ENCODE measurements at regions not wholly inside any gene's neighbourhood (a gene's known extent, or its start where the extent isn't known, plus 50 kb on each side); places are given as distances from the start of the nearest gene placed in this dataset.

- H3K36me3 Mint-ChIP-seq (ENCODE audit: insufficient read depth): no peaks in the 10 kb centered on the region
Observed at GRCh38 chr4:63790377-63790776, 618.9 kb downstream of the TECRL start.

GRCh38 chr4:63788271-63788670 is 621.0 kb downstream of the TECRL start:
- no peaks in the 10 kb centered on the region for H3K27me3 Mint-ChIP-seq
- H3K4me3 Mint-ChIP-seq (ENCODE audit: low read depth): no peak overlapping the region
- TF ChIP-seq, protein P1, sequence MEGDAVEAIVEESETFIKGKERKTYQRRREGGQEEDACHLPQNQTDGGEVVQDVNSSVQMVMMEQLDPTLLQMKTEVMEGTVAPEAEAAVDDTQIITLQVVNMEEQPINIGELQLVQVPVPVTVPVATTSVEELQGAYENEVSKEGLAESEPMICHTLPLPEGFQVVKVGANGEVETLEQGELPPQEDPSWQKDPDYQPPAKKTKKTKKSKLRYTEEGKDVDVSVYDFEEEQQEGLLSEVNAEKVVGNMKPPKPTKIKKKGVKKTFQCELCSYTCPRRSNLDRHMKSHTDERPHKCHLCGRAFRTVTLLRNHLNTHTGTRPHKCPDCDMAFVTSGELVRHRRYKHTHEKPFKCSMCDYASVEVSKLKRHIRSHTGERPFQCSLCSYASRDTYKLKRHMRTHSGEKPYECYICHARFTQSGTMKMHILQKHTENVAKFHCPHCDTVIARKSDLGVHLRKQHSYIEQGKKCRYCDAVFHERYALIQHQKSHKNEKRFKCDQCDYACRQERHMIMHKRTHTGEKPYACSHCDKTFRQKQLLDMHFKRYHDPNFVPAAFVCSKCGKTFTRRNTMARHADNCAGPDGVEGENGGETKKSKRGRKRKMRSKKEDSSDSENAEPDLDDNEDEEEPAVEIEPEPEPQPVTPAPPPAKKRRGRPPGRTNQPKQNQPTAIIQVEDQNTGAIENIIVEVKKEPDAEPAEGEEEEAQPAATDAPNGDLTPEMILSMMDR (IDR thresholded peaks at IDR 0.05; ENCODE audit: unreplicated experiment): no peak
- H3K4me1 Mint-ChIP-seq (ENCODE audit: low read depth): no peaks in the 10 kb centered on the region
- no peak for DNase-seq (ENCODE audit: low spot score, unreplicated experiment)
- no peak overlapping the region for H3K27ac Mint-ChIP-seq
- no peaks in the 10 kb centered on the region for H3K9me3 Mint-ChIP-seq (ENCODE audit: low read depth)
- no peaks in the 10 kb centered on the region for H3K36me3 Mint-ChIP-seq (ENCODE audit: insufficient read depth)

More at GRCh38 chr4:63790377-63790776, 618.9 kb downstream of the TECRL start:
- no peaks in the 10 kb centered on the region for H3K9me3 Mint-ChIP-seq (ENCODE audit: low read depth)
- H3K27me3 Mint-ChIP-seq: no peaks in the 10 kb centered on the region
- TF ChIP-seq, protein P1 (IDR thresholded peaks at IDR 0.05; ENCODE audit: unreplicated experiment): no peak
- DNase-seq (ENCODE audit: low spot score, unreplicated experiment): no peak
- H3K4me1 Mint-ChIP-seq (ENCODE audit: low read depth): no peaks in the 10 kb centered on the region
- H3K4me3 Mint-ChIP-seq (ENCODE audit: low read depth): no peak overlapping the region
- no peak overlapping the region for H3K27ac Mint-ChIP-seq

DNA sequence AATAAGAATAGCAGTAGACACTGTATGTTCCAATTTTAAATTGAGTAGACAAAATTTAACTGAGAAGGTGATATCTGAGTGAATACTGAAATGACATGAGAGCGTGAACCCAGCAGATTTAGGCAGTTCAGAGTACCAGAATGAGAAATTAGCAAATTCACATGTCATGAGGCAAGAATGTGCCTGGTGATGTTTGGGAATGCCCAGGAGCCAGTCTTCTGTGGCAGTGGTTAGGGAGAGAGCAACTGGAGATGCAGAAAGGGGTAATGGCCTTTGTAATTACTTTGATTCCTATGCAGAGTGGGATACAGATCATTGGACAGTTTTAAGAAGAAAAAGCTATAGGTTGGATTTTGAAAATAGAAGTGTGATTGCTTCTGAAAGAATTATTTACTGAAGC is 621.9 kb downstream of the TECRL start:
- H3K4me1 Mint-ChIP-seq (ENCODE audit: low read depth): no peaks in the 10 kb centered on the region
- H3K36me3 Mint-ChIP-seq (ENCODE audit: insufficient read depth): no peaks in the 10 kb centered on the region
- no peak for DNase-seq (ENCODE audit: low spot score, unreplicated experiment)
- H3K27ac Mint-ChIP-seq: no peak overlapping the region
- H3K9me3 Mint-ChIP-seq (ENCODE audit: low read depth): no peaks in the 10 kb centered on the region
- TF ChIP-seq, protein P1 (IDR thresholded peaks at IDR 0.05; ENCODE audit: unreplicated experiment): no peak
- no peaks in the 10 kb centered on the region for H3K27me3 Mint-ChIP-seq
- no peak overlapping the region for H3K4me3 Mint-ChIP-seq (ENCODE audit: low read depth)

GRCh38 chr4:63786171-63786570 is 623.1 kb downstream of the TECRL start:
- TF ChIP-seq, protein P1 (IDR thresholded peaks at IDR 0.05; ENCODE audit: unreplicated experiment): no peak
- H3K9me3 Mint-ChIP-seq (ENCODE audit: low read depth): no peaks in the 10 kb centered on the region
- DNase-seq (ENCODE audit: low spot score, unreplicated experiment): no peak
- H3K36me3 Mint-ChIP-seq (ENCODE audit: insufficient read depth): no peaks in the 10 kb centered on the region
- no peaks in the 10 kb centered on the region for H3K4me1 Mint-ChIP-seq (ENCODE audit: low read depth)
- no peak overlapping the region for H3K27ac Mint-ChIP-seq
- no peak overlapping the region for H3K4me3 Mint-ChIP-seq (ENCODE audit: low read depth)
- H3K27me3 Mint-ChIP-seq: no peaks in the 10 kb centered on the region

GRCh38 chr4:63784822-63785221 is 624.4 kb downstream of the TECRL start:
- no peaks in the 10 kb centered on the region for H3K9me3 Mint-ChIP-seq (ENCODE audit: low read depth)

More at GRCh38 chr4:63784822-63785221, 624.4 kb downstream of the TECRL start:
- H3K4me1 Mint-ChIP-seq (ENCODE audit: low read depth): no peaks in the 10 kb centered on the region
- H3K4me3 Mint-ChIP-seq (ENCODE audit: low read depth): no peak overlapping the region
- no peak for DNase-seq (ENCODE audit: low spot score, unreplicated experiment)
- no peaks in the 10 kb centered on the region for H3K27me3 Mint-ChIP-seq
- TF ChIP-seq, protein P1 (IDR thresholded peaks at IDR 0.05; ENCODE audit: unreplicated experiment): no peak
- H3K27ac Mint-ChIP-seq: no peak overlapping the region
- no peaks in the 10 kb centered on the region for H3K36me3 Mint-ChIP-seq (ENCODE audit: insufficient read depth)
